ENCODE measurements at regions not wholly inside any gene's neighbourhood (a gene's known extent, or its start where the extent isn't known, plus 50 kb on each side); places are given as distances from the start of the nearest gene placed in this dataset.

- intact Hi-C loops (cut with DNase I; ENCODE audit: low total_unique reads): no loop called here
- Histone ChIP-seq H3K27ac (no peak overlapping the region), H3K4me1 (no peaks in the 10 kb centered on the region), H3K27me3 (no peaks in the 10 kb centered on the region), H3K9me3 (no peaks in the 10 kb centered on the region), H3K36me3 (no peaks in the 10 kb centered on the region), H3K4me3 (no peak overlapping the region)
- TF ChIP-seq CTCF (IDR thresholded peaks at IDR 0.05): no peak
- no peak for TF ChIP-seq POLR2A (IDR thresholded peaks at IDR 0.05)
- DNase-seq: no peak
Measured at GRCh38 chrX:149097786-149098185, 407.3 kb downstream of the IDS start.

- H3K27ac ChIP-seq: no peak overlapping the region
- no peaks in the 10 kb centered on the region for H3K9me3 ChIP-seq
- DNase-seq: no peak
- no peaks in the 10 kb centered on the region for H3K36me3 ChIP-seq
- intact Hi-C loops (cut with DNase I; ENCODE audit: low total_unique reads): no loop called here
- no peaks in the 10 kb centered on the region for H3K4me1 ChIP-seq
- H3K4me3 ChIP-seq: no peak overlapping the region
- TF ChIP-seq CTCF (IDR thresholded peaks at IDR 0.05) (no peak), POLR2A (IDR thresholded peaks at IDR 0.05) (no peak)
- H3K27me3 ChIP-seq: no peaks in the 10 kb centered on the region
Measured at GRCh38 chrX:149092179-149092578, 412.9 kb downstream of the IDS start.

- no peak for DNase-seq
- Histone ChIP-seq H3K4me3 (no peak overlapping the region), H3K9me3 (no peaks in the 10 kb centered on the region), H3K4me1 (no peaks in the 10 kb centered on the region), H3K27me3 (no peaks in the 10 kb centered on the region), H3K27ac (no peak overlapping the region), H3K36me3 (no peaks in the 10 kb centered on the region)
- no peak for TF ChIP-seq POLR2A (IDR thresholded peaks at IDR 0.05)
- TF ChIP-seq CTCF (IDR thresholded peaks at IDR 0.05): no peak
- intact Hi-C loops (cut with DNase I; ENCODE audit: low total_unique reads): no loop called here
Measured at GRCh38 chrX:149079805-149080406, 425.2 kb downstream of the IDS start.

- H3K27ac ChIP-seq: no peak overlapping the region
- H3K4me1 ChIP-seq: no peaks in the 10 kb centered on the region
- no peak overlapping the region for H3K4me3 ChIP-seq
- no peak for DNase-seq
- no peaks in the 10 kb centered on the region for H3K27me3 ChIP-seq
- intact Hi-C loops (cut with DNase I; ENCODE audit: low total_unique reads): no loop called here
- no peak for TF ChIP-seq POLR2A (IDR thresholded peaks at IDR 0.05)
- no peak for TF ChIP-seq CTCF (IDR thresholded peaks at IDR 0.05)
- no peaks in the 10 kb centered on the region for H3K36me3 ChIP-seq
- H3K9me3 ChIP-seq: no peaks in the 10 kb centered on the region
Measured at GRCh38 chrX:149074398-149074797, 430.7 kb downstream of the IDS start.

GRCh38 chrX:149073479-149073878, 431.6 kb downstream of the IDS start:
- Histone ChIP-seq H3K4me3 (no peak overlapping the region), H3K4me1 (no peaks in the 10 kb centered on the region), H3K27ac (no peak overlapping the region), H3K36me3 (no peaks in the 10 kb centered on the region), H3K9me3 (no peaks in the 10 kb centered on the region), H3K27me3 (no peaks in the 10 kb centered on the region)
- no peak for TF ChIP-seq CTCF (IDR thresholded peaks at IDR 0.05)
- no peak for TF ChIP-seq POLR2A (IDR thresholded peaks at IDR 0.05)
- intact Hi-C loops (cut with DNase I; ENCODE audit: low total_unique reads): no loop called here
- DNase-seq: no peak
